ENCODE measurements at regions not wholly inside any gene's neighbourhood (a gene's known extent, or its start where the extent isn't known, plus 50 kb on each side); places are given as distances from the start of the nearest gene placed in this dataset.

DNA sequence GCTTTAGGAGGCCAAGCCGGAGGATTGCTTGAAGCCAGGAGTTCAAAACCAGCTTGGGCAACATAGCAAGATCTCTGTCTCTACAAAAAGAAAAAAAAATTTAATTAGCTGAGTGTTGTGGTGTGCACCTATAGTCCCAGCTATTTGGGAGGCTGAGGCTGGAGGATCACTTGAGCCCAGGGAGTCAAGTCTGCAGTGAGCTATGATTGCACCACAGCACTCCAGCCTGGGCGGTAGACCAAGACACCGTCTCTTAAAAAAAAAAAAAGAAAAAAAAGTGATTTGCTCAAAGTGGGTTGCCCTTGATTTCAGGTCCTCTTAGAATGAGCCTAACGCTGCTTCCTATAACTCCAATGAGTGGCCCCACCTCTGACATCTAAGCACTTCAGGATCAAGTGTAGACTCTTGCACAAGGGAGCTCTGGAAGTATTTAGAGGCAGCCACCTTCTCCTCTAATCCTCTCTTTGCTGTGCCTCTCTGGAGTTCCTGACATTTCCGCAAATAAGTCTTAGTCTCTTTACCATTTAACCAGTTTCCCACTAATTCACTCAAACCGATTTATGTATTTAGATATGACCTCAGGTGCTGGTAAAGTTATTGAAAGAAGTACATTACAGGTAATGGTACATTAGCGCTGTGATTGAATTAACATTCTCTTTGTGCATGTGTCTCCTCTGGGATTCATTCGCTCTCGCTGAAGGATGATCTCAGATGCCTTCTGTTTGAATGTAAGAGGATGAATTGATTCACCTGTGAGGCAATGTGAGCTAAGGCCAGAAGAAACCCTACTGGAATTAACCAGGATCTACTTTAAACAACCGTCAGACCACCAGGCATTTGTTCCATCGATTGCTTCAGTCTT lies 60.8 kb upstream of the CELF2 start:
- H3K27ac ChIP-seq: no peak overlapping the region
- intact Hi-C loops (cut with DNase I): no loop called here
- no peaks in the 10 kb centered on the region for H3K36me3 ChIP-seq
- H3K4me1 ChIP-seq: no peaks in the 10 kb centered on the region
- no peaks in the 10 kb centered on the region for H3K27me3 ChIP-seq
- no peaks in the 10 kb centered on the region for H3K9me3 ChIP-seq
- no peak for ATAC-seq
- H3K4me3 ChIP-seq: no peak overlapping the region
- WGBS, 2 donors: 72 to 85% methylated on average over 11 of the region's 11 CpGs
- no peak for FAIRE-seq
- TF ChIP-seq, protein P1, sequence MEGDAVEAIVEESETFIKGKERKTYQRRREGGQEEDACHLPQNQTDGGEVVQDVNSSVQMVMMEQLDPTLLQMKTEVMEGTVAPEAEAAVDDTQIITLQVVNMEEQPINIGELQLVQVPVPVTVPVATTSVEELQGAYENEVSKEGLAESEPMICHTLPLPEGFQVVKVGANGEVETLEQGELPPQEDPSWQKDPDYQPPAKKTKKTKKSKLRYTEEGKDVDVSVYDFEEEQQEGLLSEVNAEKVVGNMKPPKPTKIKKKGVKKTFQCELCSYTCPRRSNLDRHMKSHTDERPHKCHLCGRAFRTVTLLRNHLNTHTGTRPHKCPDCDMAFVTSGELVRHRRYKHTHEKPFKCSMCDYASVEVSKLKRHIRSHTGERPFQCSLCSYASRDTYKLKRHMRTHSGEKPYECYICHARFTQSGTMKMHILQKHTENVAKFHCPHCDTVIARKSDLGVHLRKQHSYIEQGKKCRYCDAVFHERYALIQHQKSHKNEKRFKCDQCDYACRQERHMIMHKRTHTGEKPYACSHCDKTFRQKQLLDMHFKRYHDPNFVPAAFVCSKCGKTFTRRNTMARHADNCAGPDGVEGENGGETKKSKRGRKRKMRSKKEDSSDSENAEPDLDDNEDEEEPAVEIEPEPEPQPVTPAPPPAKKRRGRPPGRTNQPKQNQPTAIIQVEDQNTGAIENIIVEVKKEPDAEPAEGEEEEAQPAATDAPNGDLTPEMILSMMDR (IDR thresholded peaks at IDR 0.05): no peak
- no peak for DNase-seq

DNA sequence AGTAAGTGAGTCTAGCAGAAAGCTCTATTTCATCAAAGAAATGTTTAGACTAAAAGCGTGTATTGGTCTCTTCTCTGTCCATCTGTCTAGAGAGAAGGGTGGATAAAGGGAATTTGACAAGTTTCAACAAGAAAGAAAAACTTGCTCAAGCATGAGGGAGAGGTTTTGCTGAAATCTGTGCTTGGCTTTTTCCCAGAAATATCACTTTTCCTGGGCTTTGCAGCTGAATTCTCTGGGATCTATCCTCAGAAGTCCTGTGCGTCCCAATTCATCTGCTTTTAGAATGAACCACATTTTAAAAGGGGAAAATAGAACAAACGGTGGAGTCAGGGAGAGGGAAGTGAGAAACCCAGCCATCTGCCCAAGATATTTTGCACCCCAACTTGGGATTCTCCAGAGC lies 59.6 kb upstream of the CELF2 start:
- Histone ChIP-seq H3K36me3 (no peaks in the 10 kb centered on the region), H3K27me3 (no peaks in the 10 kb centered on the region), H3K4me3 (no peak overlapping the region), H3K27ac (no peak overlapping the region), H3K9me3 (no peaks in the 10 kb centered on the region), H3K4me1 (no peaks in the 10 kb centered on the region)
- TF ChIP-seq, protein P1 (IDR thresholded peaks at IDR 0.05): no peak
- 52 to 66% methylated on average over 3 of the region's 3 CpGs for WGBS, 2 donors
- no peak for FAIRE-seq
- DNase-seq: no peak
- ATAC-seq: no peak
- intact Hi-C loops (cut with DNase I): no loop called here

DNA sequence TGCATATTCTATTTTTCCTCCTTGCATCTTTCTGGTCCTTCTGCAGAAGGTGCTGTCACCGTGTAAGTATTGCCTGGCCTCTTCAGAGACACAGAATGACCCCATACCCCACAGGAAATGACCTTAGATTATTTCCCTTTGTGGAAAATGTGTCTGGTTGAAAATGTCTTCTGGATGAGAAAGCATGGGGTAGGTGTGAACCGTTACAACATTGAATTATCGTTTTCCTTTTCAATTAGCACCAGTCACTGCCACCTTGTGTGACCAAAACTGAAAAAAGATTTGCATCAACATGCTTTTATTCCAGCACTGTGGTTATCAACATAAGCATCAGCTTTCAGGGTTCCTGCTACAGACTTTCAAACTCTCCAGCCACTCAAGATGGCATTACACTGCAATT lies 58.0 kb upstream of the CELF2 start:
- FAIRE-seq: no peak
- no peak for DNase-seq
- TF ChIP-seq, protein P1 (IDR thresholded peaks at IDR 0.05): no peak
- no peak for ATAC-seq
- H3K4me3 ChIP-seq: no peak overlapping the region
- H3K36me3 ChIP-seq: no peaks in the 10 kb centered on the region
- H3K9me3 ChIP-seq: no peaks in the 10 kb centered on the region
- H3K27ac ChIP-seq: no peak overlapping the region
- no peaks in the 10 kb centered on the region for H3K27me3 ChIP-seq
- H3K4me1 ChIP-seq: no peaks in the 10 kb centered on the region
- 44 to 50% methylated on average over 3 of the region's 3 CpGs for WGBS, 2 donors
- intact Hi-C loops (cut with DNase I): no loop called here

DNA sequence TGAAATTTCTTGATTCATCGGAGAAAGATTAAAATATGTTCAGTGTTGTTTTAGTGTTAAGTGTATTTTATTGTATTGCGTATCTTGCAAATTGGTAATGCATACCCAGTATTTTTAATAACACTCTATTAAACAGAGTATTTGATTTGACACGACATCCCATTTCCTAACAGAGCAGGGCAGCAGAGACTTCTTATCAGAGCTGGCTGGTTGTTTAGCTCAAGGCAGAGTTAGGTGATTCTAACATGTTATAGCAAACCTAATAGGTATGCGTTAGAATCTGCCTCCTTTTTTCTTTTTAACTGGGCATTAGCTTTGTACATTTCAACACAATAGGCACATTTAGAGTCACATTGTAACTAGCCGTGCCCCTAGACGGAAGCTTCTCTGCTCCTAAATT lies 57.1 kb upstream of the CELF2 start:
- no peak for FAIRE-seq
- no peaks in the 10 kb centered on the region for H3K36me3 ChIP-seq
- no peak overlapping the region for H3K4me3 ChIP-seq
- TF ChIP-seq, protein P1 (IDR thresholded peaks at IDR 0.05): no peak
- H3K27ac ChIP-seq: no peak overlapping the region
- ATAC-seq: no peak
- intact Hi-C loops (cut with DNase I): no loop called here
- 69 to 79% methylated on average over 6 of the region's 6 CpGs for WGBS, 2 donors
- no peaks in the 10 kb centered on the region for H3K27me3 ChIP-seq
- H3K9me3 ChIP-seq: no peaks in the 10 kb centered on the region
- DNase-seq: no peak
- H3K4me1 ChIP-seq: no peaks in the 10 kb centered on the region

DNA sequence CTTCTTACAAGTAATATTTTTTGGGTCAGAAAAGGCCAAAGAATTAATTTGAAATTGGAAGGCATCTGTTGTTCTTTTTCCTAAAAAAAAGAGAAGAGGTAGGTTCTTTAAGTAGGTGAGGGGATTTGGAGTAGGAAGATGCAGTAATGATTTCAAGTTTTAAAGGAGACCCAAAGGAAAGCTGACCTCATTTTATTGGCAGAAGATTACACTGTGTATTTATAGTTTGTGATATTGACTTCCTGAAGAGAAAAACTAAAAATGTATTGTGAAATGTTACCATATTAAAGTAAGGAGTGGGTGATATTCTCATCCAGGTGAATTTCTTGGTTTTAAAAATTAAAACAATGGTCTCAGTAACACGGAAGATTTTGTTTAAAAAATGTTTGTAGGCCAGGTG lies 56.6 kb upstream of the CELF2 start:
- no peaks in the 10 kb centered on the region for H3K9me3 ChIP-seq
- H3K36me3 ChIP-seq: no peaks in the 10 kb centered on the region
- intact Hi-C loops (cut with DNase I): no loop called here
- TF ChIP-seq, protein P1 (IDR thresholded peaks at IDR 0.05): no peak
- H3K4me1 ChIP-seq: no peaks in the 10 kb centered on the region
- no peak overlapping the region for H3K27ac ChIP-seq
- no peak for FAIRE-seq
- no peak overlapping the region for H3K4me3 ChIP-seq
- ATAC-seq: no peak
- no peak for DNase-seq
- no peaks in the 10 kb centered on the region for H3K27me3 ChIP-seq
- WGBS, 2 donors: 59 to 68% methylated on average over 1 of the region's 1 CpG
